HFFc6 (cell line): ENCODE measurements at regions not wholly inside any gene's neighbourhood (a gene's known extent, or its start where the extent isn't known, plus 50 kb on each side); places are given as distances from the start of the nearest gene placed in this dataset.

Source experiments
- DNase-seq: peaks from one replicate; pipeline ENCODE4 v3.0.0-alpha.2; 2018
- H3K27ac Mint-ChIP-seq: 2 replicates; pipeline ENCODE4 v1.8.0; 2020; ENCODE audit warnings: mild to moderate bottlenecking, mixed read lengths
- H3K27me3 Mint-ChIP-seq: 2 replicates; pipeline ENCODE4 v1.8.0; 2021; ENCODE audit warnings: mild to moderate bottlenecking, moderate library complexity, mixed read lengths; ENCODE audit not compliant: insufficient read depth
- H3K36me3 Mint-ChIP-seq: 2 replicates; pipeline ENCODE4 v1.8.0; 2021; ENCODE audit warnings: low read depth, mixed read lengths
- H3K4me1 Mint-ChIP-seq: 2 replicates; pipeline ENCODE4 v1.8.0; 2020; ENCODE audit warnings: low read depth, mixed read lengths
- H3K4me3 Mint-ChIP-seq: 2 replicates; pipeline ENCODE4 v1.8.0; 2020; ENCODE audit warnings: mild to moderate bottlenecking, moderate library complexity, mixed read lengths
- H3K9me3 Mint-ChIP-seq: 2 replicates; pipeline ENCODE4 v1.8.0; 2020; ENCODE audit warnings: mild to moderate bottlenecking, mixed read lengths
- TF ChIP-seq, protein P1 (sequence below): fragments of 200-600 bp; sonication (generic); IDR thresholded peaks from 2 replicates; pipeline ENCODE4 v1.5.0; 2021; ENCODE audit warnings: antibody characterized with exemption, mild to moderate bottlenecking

DNA sequence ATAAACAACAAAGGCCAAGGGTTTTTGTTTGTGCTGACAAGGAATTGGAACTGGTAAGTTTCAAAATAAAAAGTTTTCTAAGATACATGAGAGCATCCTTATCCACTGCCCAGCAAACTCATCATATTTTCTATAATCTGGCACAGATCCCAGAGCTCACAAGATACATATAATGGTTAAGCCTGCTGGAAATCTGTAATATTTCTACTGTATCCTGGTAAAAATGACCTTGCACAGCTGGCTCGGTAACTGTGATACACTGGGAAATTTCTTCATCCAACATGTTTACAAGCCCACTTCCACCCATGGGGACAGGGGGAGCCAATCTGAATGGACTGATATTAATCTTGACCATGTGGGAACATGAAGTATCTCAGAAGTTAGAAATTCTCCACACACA is 425.4 kb upstream of the MMADHC start:
- Mint-ChIP-seq H3K9me3 (no peaks in the 10 kb centered on the region), H3K27me3 (no peaks in the 10 kb centered on the region; the same call in none of the 2 replicates), H3K36me3 (no peaks in the 10 kb centered on the region), H3K4me1 (peaks cover 9% of the 10 kb centered on the region), H3K27ac (no peak overlapping the region), H3K4me3 (no peak overlapping the region)
- TF ChIP-seq, protein P1, sequence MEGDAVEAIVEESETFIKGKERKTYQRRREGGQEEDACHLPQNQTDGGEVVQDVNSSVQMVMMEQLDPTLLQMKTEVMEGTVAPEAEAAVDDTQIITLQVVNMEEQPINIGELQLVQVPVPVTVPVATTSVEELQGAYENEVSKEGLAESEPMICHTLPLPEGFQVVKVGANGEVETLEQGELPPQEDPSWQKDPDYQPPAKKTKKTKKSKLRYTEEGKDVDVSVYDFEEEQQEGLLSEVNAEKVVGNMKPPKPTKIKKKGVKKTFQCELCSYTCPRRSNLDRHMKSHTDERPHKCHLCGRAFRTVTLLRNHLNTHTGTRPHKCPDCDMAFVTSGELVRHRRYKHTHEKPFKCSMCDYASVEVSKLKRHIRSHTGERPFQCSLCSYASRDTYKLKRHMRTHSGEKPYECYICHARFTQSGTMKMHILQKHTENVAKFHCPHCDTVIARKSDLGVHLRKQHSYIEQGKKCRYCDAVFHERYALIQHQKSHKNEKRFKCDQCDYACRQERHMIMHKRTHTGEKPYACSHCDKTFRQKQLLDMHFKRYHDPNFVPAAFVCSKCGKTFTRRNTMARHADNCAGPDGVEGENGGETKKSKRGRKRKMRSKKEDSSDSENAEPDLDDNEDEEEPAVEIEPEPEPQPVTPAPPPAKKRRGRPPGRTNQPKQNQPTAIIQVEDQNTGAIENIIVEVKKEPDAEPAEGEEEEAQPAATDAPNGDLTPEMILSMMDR = no peak
- no peak for DNase-seq

DNA sequence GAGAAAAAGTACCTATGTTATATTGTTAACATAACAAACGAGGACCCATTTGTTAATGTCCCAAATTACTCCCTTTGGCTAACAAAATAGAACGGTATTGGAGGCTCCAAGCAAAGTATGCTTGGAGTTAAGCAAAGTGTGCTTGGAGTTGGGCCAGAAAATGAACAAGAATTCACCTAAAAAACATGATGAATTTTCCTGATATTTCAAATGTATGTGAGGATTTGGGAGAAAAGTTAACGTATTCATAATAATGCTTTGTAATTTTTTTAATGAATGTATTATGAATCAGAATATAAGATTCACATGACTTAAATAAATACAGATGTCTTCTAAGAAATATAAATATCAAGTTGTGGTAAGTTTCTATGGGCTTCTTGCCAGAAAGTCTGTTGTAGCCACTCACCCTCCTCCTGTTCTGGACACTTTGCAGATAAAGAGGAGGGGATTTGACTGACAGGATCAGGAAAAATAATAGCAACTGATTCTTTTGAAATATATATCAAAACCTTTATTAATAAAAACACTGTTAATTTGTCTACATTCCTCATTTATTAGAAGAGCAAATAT is 423.7 kb upstream of the MMADHC start:
- peaks cover 14% of the 10 kb centered on the region for H3K4me1 Mint-ChIP-seq
- H3K27ac Mint-ChIP-seq = no peak overlapping the region
- H3K9me3 Mint-ChIP-seq = no peaks in the 10 kb centered on the region
- no peaks in the 10 kb centered on the region; the same call in none of the 2 replicates for H3K27me3 Mint-ChIP-seq
- TF ChIP-seq, protein P1 = no peak
- H3K36me3 Mint-ChIP-seq = no peaks in the 10 kb centered on the region
- no peak for DNase-seq
- H3K4me3 Mint-ChIP-seq = no peak overlapping the region

DNA sequence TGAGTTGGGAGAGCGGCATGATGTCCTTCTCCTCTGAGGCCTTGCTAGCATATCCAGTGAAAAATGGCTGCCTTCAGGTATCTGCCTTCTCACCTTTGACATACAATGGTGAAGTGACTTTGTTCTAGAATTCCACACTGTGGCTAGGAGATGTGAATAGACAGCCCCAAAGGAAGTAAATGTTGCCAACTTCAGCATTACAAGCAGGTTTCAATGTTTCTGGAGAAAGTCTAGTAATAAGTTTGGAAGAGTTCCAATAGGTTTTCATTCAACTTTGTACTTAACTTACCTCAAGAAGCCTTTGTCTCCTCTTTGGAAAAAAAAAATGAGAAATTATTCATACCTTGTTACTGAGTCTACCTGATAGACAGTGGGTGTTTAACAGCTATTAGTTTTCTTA is 421.3 kb upstream of the MMADHC start:
- H3K27me3 Mint-ChIP-seq = no peaks in the 10 kb centered on the region; the same call in 1 of the 2 replicates
- H3K4me1 Mint-ChIP-seq = peaks cover 14% of the 10 kb centered on the region
- no peaks in the 10 kb centered on the region for H3K36me3 Mint-ChIP-seq
- H3K27ac Mint-ChIP-seq = no peak overlapping the region
- TF ChIP-seq, protein P1 = no peak
- no peak for DNase-seq
- H3K4me3 Mint-ChIP-seq = no peak overlapping the region
- no peaks in the 10 kb centered on the region for H3K9me3 Mint-ChIP-seq

DNA sequence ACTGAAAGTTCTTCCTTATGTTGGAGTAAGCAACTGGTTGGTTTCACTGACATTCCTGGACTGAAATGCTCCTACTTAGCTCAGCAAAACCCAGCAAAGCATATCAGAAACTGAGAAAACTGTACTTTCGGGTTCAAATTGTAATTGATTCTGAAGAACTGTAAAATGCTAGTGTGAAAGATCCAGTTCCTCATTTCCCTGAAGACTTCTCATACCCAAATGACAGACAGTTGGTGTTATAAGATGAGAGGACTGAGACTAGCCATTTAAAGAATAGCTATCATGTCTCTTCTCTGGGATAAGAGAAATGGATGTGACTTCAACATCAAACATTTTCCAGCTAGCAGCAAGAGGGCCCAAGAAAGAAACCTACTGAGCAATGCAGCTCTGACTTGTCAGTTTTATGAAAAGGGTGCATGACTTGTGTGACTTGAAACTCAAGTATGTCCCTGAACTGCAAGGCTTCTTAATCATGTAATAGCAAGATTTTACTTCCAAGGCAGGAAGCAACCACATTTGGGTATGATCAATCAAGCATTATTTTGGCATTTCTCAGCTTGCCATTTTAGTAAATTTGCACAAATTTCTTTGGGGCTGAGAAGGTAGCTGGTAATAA is 420.3 kb upstream of the MMADHC start:
- no peak overlapping the region for H3K27ac Mint-ChIP-seq
- peaks cover 14% of the 10 kb centered on the region for H3K4me1 Mint-ChIP-seq
- H3K27me3 Mint-ChIP-seq = no peaks in the 10 kb centered on the region; the same call in 1 of the 2 replicates
- peak; percentile 17 for DNase-seq
- no peaks in the 10 kb centered on the region for H3K9me3 Mint-ChIP-seq
- TF ChIP-seq, protein P1 = no peak
- H3K36me3 Mint-ChIP-seq = no peaks in the 10 kb centered on the region
- no peak overlapping the region for H3K4me3 Mint-ChIP-seq

DNA sequence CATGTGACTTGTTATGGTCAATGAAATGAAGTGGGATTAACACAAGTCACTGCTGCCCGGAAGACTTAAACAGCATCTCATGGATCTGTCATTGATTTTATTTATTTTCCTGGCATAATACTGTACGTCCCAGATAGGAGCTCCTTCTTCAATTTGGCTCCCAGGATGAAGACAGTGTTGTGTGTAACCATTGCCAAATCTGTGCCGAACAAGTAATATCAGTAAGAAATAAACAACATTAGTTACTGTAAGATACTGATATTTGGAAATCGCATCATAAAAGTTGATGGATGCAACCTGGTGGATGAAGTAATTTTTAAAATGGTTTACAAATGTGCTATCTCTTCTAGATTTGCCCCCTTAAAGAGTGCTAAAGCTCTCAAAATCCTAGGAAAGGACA is 419.0 kb upstream of the MMADHC start:
- Mint-ChIP-seq H3K4me1 (peaks cover 14% of the 10 kb centered on the region), H3K4me3 (no peak overlapping the region), H3K27me3 (no peaks in the 10 kb centered on the region; the same call in 1 of the 2 replicates), H3K36me3 (no peaks in the 10 kb centered on the region), H3K9me3 (no peaks in the 10 kb centered on the region), H3K27ac (no peak overlapping the region)
- TF ChIP-seq, protein P1 = no peak
- no peak for DNase-seq
